GM12864 (cell line): ENCODE measurements at regions not wholly inside any gene's neighbourhood (a gene's known extent, or its start where the extent isn't known, plus 50 kb on each side); places are given as distances from the start of the nearest gene placed in this dataset.
"Not testable (repeated sequence)": the region's sequence is repeated elsewhere in the genome, so short reads cannot be mapped to it uniquely, and the experiment has no call there.

Experiments used
- DNase-seq: peaks from one replicate; pipeline ENCODE4 v3.0.0-alpha.2; 2011; ENCODE audit warnings: low read depth
- H3K4me3 ChIP-seq: 2 replicates; pipeline ENCODE4 v1.5.1; 2011; ENCODE audit warnings: mild to moderate bottlenecking, low read depth, low read length, control low read depth
- TF ChIP-seq, protein P1 (sequence below): IDR thresholded peaks from 2 replicates; pipeline ENCODE4 v1.5.1; 2011; ENCODE audit warnings: low read depth, mild to moderate bottlenecking, moderate library complexity, low read length, control low read depth, inconsistent platforms; ENCODE audit errors: missing control alignments

GRCh38 chr6:167691533-167692312 lies 135.0 kb upstream of the AFDN start:
- TF ChIP-seq, protein P1, sequence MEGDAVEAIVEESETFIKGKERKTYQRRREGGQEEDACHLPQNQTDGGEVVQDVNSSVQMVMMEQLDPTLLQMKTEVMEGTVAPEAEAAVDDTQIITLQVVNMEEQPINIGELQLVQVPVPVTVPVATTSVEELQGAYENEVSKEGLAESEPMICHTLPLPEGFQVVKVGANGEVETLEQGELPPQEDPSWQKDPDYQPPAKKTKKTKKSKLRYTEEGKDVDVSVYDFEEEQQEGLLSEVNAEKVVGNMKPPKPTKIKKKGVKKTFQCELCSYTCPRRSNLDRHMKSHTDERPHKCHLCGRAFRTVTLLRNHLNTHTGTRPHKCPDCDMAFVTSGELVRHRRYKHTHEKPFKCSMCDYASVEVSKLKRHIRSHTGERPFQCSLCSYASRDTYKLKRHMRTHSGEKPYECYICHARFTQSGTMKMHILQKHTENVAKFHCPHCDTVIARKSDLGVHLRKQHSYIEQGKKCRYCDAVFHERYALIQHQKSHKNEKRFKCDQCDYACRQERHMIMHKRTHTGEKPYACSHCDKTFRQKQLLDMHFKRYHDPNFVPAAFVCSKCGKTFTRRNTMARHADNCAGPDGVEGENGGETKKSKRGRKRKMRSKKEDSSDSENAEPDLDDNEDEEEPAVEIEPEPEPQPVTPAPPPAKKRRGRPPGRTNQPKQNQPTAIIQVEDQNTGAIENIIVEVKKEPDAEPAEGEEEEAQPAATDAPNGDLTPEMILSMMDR = no peak
- DNase-seq = no peak
- no peak overlapping the region for H3K4me3 ChIP-seq

DNA sequence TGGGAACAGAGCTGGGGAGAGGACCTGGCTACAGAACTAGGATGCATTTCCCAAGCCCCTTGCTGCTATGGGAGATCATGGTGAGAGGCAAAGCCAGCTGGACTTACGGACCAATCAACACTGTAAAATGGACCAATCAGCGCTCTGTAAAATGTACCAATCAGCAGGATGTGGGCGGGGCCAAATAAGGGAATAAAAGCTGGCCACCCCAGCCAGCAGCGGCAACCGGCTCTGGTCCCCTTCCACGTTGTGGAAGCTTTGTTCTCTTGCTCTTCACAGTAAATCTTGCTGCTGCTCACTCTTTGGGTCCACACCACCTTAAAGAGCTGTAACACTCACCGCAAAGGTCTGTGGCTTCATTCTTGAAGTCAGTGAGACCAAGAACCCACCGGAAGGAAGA lies 133.2 kb upstream of the AFDN start:
- not testable (repeated sequence) for H3K4me3 ChIP-seq, DNase-seq

- H3K4me3 ChIP-seq = no peak overlapping the region
- no peak for DNase-seq
- TF ChIP-seq, protein P1 = no peak
These were observed 130.9 kb upstream of the AFDN start for GRCh38 chr6:167695831-167696230.

- no peak for DNase-seq
- TF ChIP-seq, protein P1 = no peak
- no peak overlapping the region for H3K4me3 ChIP-seq
These were observed 130.4 kb upstream of the AFDN start for GRCh38 chr6:167696296-167696695.

GRCh38 chr6:167697316-167697715 lies 129.4 kb upstream of the AFDN start:
- DNase-seq = no peak
- H3K4me3 ChIP-seq = no peak overlapping the region
- TF ChIP-seq, protein P1 = no peak

DNA sequence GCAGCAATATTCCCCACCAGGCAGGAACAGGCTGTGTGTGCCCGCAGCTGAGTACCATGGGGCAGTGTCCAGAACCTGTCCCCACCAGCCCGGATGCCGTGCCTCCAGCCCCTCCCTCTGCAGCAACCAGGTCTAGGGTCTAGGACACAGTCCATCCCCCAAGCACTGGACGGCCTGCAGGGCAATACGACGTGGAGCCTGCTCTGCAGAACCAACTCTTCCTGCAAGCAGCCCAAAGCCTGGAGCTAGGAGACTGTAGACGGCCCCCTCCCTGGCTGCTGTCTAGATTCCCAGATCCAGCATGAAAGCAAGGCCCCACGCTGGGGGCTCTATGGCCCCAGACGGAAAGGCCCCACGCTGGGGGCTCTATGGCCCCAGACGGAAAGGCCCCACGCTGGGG lies 128.2 kb upstream of the AFDN start:
- DNase-seq = no peak
- TF ChIP-seq, protein P1 = no peak
- H3K4me3 ChIP-seq = no peak overlapping the region

DNA sequence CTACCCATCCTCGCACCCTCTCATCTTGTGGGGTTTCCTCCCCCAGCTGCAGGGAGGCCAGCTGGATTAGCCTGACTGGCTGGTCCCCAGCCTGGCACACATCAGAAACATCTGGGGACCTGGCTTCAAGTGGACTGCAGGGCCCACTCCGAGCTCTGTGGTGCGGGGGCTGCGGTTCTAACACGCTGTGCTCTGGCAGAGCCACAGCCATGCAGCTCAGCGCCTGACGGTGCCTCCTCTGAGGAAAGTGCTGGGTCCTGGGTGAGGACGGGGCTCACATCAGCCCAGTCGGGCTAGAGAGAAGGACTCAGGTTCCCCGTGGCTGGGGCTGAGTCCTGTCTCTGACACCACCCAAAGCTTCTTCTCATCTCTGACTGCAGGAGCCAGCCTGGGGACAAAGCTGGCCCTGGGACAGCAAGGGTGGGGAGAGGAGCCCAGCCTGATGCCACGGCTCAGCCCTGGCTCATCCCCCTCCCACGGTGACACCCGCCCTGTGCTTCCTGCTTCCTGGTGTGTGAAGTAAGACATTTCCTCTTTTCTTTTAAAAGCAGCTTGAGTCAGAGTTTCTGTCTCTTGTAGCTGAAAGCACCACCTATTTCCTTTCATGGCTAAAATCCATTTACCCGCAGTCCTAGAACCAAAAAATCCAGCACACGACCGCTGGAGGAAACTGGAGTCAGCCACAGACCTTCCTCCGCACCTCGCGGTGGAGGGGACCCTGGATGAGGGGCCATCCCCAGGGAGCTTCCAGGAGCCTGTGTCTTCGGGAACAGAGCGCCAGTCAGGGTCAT lies 127.4 kb upstream of the AFDN start:
- peak overlapping the region; percentile 14; the same call in 1 of the 2 replicates for H3K4me3 ChIP-seq
- TF ChIP-seq, protein P1 = no peak
- DNase-seq = peak; percentile 37
